GM10266 (cell line): ENCODE measurements at regions not wholly inside any gene's neighbourhood (a gene's known extent, or its start where the extent isn't known, plus 50 kb on each side); places are given as distances from the start of the nearest gene placed in this dataset.

Experiments used
- DNase-seq: peaks from one replicate; pipeline ENCODE4 v3.0.0; 2012; ENCODE audit errors: extremely low spot score
- TF ChIP-seq, protein P1 (sequence below): IDR thresholded peaks from 2 replicates; pipeline ENCODE4 v1.5.1; 2012; ENCODE audit warnings: mild to moderate bottlenecking, low read depth; ENCODE audit not compliant: control insufficient read depth, insufficient read depth; ENCODE audit errors: missing control alignments

DNA sequence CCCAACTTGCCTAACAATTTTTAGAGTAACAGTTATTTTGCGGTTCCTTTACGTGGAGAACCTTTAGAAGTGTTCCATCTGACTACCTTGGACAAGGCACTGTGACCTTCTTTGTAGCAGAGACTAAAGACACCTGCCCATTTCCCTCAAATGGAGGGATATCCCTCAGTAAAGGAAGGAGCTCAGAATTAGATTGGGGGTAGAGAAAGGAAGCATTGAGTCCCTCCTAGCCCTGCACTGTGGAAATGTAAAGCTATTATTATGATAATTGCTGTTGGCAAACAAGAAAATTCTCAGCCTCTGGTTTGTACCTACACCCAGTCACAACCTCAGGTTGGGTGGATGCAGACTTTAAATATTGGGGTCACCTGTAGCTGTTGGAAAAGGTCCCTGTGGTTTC, 72.6 kb upstream of the MACF1 start:
- TF ChIP-seq, protein P1, sequence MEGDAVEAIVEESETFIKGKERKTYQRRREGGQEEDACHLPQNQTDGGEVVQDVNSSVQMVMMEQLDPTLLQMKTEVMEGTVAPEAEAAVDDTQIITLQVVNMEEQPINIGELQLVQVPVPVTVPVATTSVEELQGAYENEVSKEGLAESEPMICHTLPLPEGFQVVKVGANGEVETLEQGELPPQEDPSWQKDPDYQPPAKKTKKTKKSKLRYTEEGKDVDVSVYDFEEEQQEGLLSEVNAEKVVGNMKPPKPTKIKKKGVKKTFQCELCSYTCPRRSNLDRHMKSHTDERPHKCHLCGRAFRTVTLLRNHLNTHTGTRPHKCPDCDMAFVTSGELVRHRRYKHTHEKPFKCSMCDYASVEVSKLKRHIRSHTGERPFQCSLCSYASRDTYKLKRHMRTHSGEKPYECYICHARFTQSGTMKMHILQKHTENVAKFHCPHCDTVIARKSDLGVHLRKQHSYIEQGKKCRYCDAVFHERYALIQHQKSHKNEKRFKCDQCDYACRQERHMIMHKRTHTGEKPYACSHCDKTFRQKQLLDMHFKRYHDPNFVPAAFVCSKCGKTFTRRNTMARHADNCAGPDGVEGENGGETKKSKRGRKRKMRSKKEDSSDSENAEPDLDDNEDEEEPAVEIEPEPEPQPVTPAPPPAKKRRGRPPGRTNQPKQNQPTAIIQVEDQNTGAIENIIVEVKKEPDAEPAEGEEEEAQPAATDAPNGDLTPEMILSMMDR, result no peak
- no peak for DNase-seq

DNA sequence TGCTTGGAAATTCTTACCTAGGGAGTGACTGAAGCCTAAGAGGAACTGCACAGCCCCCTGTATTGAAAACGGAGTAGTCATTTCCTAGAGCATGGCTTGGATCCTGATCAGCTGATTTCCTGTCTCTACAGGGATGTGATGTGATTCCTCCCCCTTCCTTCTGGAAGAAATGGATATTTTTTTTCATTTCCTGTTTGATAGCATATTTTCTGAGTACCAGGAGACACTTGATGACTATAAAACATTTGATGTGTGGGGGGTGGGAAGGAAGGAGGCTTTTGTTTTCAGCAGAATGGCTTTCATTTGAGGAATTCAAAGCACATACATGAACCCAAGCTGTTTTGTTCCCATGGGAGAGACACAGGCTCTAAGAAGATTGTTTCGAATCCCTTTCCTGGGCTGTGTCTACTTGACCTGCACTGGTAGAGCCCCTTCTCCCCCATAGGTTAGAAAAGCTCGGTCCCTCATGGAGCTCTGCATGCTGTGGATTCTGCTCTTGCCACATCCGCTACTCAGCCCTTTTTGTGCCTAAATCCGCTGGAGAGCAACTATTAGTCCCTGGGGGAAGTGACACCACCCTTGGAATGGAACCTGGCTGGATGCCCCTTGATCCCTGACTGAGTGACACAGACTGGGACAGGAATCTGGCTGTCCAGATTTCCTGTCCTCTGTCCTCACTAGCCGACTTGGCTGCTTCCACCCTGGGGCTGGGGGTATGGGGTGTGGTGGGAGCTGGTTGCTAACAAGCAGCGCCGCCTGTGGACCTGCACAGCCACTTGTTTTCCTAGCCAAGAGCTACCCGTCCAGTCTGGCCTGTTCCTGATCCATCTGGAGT, 71.8 kb upstream of the MACF1 start:
- DNase-seq, result no peak
- TF ChIP-seq, protein P1, result no peak

DNA sequence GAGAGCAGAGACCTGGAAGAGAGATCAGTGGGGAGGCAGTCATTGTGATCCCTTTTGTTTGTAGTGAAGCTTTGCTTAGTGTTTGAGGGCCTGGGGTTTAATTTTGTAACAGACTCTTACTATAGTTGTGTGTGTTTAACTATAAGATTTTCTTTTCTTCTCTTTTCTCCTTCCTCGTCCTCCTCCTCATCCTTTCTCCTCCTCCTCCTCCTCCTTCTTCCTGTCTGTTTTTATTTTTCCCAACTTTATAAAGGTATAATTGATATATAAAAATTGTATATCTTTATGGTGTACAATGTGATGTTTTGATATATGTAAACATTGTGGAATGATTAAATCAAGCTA, 71.2 kb upstream of the MACF1 start:
- no peak for DNase-seq
- TF ChIP-seq, protein P1, result no peak

- TF ChIP-seq, protein P1, result no peak
These were observed 69.6 kb upstream of the MACF1 start for GRCh38 chr1:39134768-39135333.

GRCh38 chr1:39136638-39137037, 67.9 kb upstream of the MACF1 start:
- no peak for DNase-seq
- TF ChIP-seq, protein P1, result no peak

More at GRCh38 chr1:39134768-39135333, 69.6 kb upstream of the MACF1 start:
- DNase-seq, result no peak

- TF ChIP-seq, protein P1, result no peak
- DNase-seq, result no peak
These were observed 64.7 kb upstream of the MACF1 start for GRCh38 chr1:39139723-39140360.

GRCh38 chr1:39141925-39142324, 62.6 kb upstream of the MACF1 start:
- TF ChIP-seq, protein P1, result no peak
- no peak for DNase-seq
